GM19328 (cell line): ENCODE measurements at regions not wholly inside any gene's neighbourhood (a gene's known extent, or its start where the extent isn't known, plus 50 kb on each side); places are given as distances from the start of the nearest gene placed in this dataset.
"Not testable (repeated sequence)": the region's sequence is repeated elsewhere in the genome, so short reads cannot be mapped to it uniquely, and the experiment has no call there.

ENCODE experiments used
- ATAC-seq: cut with Tn5 transposase; IDR thresholded peaks from one replicate; pipeline ENCODE4 v1.9.1; 2021; ENCODE audit warnings: mild to moderate bottlenecking, moderate library complexity; ENCODE audit not compliant: unreplicated experiment

GRCh38 chr7:138169441-138169851, 93.2 kb downstream of the AKR1D1 start:
- ATAC-seq, result no peak

DNA sequence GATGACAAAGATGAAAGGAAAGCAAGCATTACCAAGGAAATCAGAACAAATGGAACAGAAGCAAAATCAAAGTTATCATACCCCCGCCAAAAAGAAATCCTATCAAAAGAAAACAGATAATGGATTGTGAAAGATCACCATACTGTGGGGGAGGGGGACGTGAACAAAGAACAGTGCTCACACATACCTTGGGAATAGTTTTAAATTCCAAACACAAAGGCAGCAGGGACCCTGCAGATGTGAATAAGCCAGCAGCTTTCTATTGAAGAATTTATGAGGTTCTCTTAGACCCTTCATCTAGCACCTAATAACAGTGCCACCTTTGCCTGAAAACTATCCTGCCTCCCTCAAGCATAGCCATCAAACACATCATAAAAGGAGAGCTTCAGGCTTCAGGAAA, 94.0 kb downstream of the AKR1D1 start:
- ATAC-seq, result no peak

DNA sequence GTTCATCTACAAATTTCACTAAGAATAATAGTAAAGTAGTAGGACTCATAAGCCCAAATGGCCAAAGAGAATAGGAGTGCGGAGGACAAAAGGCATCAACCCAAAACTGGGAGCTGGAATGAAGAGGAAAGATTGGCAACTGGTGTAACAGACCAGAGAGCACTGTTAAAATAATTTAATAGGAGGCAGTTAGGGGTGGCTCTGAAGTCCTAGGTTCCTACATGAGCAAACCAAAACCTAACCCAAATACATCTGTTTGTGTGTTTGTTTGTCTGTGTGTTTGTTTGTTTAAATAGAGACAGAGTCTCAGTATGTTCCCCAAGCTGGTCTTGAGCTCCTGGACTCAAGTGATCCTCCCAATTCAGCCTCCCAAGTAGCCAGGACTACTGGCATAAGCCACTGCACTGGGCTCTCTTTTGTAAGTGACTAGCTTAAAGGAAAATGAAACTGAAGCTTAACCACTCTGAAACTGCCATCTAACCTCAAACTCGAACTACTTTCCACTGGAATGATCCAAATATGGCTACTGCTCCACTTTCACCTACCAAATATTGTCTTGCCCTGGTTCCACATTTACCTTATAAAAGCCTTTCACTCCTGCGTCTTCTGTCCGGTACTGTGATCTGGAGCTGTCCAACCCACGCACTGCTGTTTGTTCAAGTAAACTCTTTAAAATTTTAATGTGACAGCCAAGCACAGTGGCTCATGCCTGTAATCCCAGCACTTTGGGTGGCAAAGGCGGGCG, 94.9 kb downstream of the AKR1D1 start:
- ATAC-seq, result peak; percentile 96

DNA sequence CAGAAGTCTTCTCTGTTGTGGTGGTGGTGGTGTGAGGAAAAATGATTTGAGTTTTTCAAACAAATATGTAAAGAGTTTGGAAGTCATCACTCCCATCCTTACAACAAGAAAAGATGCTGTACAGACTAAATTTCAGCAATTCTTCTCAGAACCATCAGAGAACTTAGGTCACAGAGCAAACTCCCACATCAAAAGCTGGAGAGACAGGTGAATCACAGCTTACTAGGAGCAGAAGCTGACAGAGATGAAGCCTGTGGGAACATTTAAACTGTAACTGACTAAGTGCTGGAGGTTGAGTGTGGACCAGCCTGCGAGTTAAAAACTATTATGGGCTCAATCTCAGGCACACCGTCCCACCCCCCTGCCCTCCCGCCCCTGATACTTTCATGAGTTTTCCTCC, 97.3 kb downstream of the AKR1D1 start:
- no peak for ATAC-seq

DNA sequence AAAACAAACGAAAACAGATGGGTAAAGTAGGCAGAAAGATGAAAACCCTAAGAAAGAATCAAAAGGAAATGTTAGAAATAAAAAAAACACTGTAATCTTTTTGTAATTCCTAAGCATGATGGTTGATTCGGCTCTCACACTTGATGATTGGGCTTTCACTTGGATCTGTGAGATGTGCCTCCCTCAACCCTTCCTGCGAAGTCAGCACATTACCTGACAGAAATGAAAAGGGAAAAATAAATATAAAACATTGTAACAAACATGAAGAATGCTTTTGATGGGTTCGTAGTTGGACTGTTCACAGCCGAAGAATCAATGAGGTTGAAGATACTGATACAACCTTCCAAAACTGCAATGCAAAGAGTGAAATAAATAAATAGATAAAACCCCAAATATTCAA, 99.8 kb downstream of the AKR1D1 start:
- no peak for ATAC-seq

- no peak for ATAC-seq
Measured at GRCh38 chr7:138184191-138184590, 107.9 kb downstream of the AKR1D1 start.

GRCh38 chr7:138185132-138185908, 109.1 kb downstream of the AKR1D1 start:
- ATAC-seq, result no peak

GRCh38 chr7:138186951-138187351, 110.7 kb downstream of the AKR1D1 start:
- no peak for ATAC-seq

GRCh38 chr7:138188290-138188858, 112.1 kb downstream of the AKR1D1 start:
- no peak for ATAC-seq

- no peak for ATAC-seq
Measured at GRCh38 chr7:138194567-138194966, 118.3 kb downstream of the AKR1D1 start.

GRCh38 chr7:138195151-138195571, 118.9 kb downstream of the AKR1D1 start:
- no peak for ATAC-seq

DNA sequence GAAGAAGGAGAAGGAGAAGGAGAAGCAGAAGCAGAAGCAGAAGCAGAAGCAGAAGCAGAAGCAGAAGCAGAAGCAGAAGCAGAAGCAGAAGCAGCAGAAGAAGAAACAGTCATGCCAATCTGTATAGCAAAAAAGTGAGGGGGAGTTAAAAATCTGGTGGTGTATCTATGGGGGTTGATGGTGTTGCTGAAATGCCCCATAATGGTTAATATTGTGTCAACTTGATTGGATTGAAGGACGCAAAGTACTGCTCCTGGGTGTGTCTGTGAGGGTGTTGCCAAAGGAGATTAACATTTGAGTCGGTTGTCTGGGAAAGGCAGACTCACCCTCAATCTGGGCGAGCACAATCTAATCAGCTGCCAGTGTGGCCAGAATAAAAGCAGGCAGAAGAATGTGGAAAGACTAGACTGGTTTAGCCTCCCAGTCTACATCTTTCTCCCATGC, 120.3 kb downstream of the AKR1D1 start:
- not testable (repeated sequence) for ATAC-seq

GRCh38 chr7:138196971-138197896, 121.0 kb downstream of the AKR1D1 start:
- no peak for ATAC-seq

DNA sequence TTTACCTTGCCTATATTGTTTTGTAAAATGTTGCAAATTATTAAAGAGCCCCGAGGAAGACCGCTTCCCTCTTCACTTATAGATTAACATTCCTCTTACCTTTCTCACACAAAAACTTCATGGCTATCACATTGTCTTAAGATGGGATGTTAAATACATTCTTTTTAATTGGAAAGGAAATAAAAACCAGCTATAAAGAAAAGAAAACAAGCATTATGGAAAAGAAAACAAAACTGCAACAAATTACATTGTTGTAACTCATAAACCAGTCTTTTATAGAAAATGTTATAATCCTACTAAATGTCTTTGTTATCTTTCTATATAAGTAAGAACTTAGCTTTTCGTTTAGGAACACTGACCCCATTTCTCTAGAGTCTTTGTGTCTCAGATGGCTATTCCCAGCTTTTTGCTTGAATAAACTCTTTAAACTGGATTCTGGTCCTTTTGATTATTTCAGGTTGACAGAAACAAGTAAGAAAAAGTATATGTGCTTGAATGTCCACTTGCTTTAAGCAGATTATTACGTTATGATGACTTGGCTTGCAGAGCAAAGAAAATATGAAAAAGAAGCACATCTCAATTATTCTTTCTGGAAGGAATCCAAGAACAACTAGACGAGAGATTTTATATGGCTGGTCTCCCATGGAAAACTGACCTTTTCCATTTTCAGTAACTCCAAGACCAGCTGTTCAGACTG, 128.2 kb downstream of the AKR1D1 start:
- ATAC-seq, result no peak

DNA sequence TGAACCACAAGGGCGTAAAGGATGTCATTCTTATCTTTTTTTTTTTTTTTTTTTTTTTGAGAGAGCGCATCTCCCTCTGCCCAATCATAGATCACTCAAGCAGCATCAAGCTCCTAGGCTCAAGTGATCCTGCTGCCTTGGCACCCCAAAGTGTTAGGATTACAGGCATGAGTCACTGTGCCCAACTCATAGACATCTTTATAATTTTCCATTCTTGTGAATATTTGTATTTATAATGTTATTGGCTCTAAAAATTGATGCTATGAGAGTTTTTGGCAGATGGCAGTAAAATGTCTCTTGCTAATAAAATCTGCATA, 128.7 kb downstream of the AKR1D1 start:
- no peak for ATAC-seq

DNA sequence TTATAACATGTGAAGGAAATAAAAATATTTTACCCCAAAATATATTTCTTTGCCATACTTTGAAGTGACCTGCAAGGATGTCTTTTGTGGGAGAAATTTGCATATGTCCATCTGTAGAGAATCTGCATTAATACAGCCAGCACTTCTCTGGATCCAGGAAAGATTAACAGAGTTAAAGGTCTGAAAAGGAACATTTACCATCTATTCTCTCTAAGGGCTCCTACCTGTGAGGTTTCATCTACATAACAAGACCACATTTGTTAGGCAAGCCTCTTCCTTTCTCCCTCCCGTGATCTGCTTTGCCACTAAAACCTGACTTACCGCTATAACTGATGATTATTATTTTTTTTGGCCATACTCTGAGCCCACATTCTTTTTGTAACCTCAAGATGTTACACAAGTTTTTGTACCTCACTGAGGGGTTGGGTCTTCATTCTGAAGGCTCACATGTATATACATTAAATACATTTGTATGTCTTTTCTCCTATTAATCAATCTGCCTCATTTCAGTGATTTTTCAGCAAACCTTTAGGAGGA, 129.4 kb downstream of the AKR1D1 start:
- ATAC-seq, result no peak

GRCh38 chr7:138207555-138207971, 131.3 kb downstream of the AKR1D1 start:
- no peak for ATAC-seq

GRCh38 chr7:138208142-138208570, 131.9 kb downstream of the AKR1D1 start:
- no peak for ATAC-seq

DNA sequence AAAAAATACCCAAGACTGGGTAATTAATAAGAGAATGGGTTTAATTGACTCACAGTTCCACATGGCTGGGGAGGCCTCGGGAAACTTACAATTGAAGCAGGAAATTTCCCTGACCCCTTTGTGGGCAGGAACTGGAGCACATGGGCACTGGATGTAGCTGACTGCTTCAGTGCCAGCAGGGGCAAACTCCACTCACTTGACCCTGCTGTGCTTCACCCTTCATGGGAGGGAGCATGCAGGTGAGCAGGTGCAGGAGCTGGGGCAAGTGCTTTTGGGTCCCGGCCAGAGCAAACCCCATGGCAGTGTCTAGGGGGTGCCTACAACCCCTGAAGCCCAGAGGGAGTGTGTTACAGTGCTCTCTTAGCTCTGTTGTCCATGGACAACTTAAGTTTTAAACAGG, 132.6 kb downstream of the AKR1D1 start:
- ATAC-seq, result no peak

DNA sequence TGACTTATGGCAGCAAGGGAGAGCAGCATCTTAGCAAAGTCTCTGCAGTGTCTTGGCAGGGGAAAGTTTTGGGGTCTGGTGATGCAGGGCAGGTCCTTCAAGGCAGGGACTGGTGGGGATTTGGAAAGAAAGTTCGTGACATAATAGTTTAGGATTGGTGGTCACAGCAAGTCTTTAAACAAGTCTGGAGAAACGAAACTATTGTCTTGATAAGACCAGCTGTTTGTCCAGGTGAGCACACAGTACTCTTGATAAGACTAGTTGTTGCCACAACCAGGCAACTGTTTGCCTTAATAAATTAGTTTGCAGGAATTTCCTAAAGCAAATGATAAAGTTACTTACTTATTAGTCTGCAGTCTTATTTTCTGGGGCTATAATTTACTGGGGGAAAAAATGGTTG, 136.1 kb downstream of the AKR1D1 start:
- ATAC-seq, result no peak
